NOMO-1 (cell line): ENCODE measurements at regions not wholly inside any gene's neighbourhood (a gene's known extent, or its start where the extent isn't known, plus 50 kb on each side); places are given as distances from the start of the nearest gene placed in this dataset.

Source experiments
- DNase-seq, 2 experiments: peaks; one replicate each; lab custom pipeline; 2025; ENCODE audit not compliant: unreplicated experiment in 2 of 2; lab: John Stamatoyannopoulos, UW

DNA sequence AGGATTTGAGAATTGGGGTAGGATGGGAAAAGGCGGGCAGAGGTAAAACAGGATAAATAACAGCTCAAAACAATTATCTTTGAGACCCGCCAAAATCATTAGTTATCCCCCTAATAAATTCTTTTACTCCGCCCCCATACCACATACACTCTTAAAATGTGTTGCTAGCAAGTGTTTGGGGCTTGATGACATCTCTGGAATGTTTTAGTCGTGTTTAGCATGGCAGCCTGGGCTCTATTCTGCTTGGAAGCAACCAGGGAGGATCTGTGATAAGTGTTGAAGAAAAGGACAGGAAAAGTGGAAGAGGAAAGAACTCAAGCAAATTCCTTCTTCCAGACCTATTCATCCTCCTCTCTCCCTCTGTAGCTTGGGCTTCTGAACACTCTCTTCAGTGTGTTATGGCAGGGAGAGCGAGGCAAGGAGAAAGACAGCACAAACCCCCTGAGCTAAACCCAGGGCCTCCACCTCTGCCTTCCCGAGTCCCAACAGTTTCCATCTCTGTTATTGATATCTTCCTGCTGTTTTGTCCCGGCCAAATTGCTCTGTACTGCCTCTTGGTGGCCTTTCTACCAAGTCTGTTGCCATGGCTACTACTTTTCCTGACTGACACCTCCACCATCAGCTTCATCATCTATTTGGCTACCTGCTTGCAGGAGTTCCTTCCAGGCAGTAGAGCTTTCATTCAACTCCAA is 135.8 kb downstream of the RPL22L1 start:
- no peak for DNase-seq

DNA sequence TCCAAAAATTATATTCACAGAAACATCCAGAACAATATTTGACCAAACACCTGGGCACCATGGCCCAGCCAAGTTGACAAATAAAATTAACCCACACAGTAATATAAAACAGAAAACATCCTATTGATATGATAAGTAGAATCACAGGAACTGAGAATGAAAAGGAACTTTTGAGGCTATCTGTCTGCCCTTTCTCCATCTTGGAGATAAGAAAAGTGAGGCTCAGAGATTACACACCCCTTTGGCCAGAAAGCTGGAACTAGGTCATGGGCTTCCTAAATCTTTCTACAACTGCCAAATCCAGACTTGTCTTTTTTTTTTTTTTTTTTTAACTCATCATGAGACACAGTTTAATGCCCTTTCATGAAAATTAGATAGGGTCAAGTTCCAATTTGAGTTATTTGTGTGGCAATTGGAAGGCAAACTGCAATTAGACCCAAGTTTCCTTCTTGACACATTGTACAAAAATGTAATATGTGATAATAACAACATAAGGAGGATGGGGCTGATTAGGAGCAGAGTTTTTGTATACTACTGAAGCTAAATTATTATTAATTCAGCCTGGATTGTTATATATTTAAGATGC is 137.2 kb downstream of the RPL22L1 start:
- DNase-seq, result no peak

DNA sequence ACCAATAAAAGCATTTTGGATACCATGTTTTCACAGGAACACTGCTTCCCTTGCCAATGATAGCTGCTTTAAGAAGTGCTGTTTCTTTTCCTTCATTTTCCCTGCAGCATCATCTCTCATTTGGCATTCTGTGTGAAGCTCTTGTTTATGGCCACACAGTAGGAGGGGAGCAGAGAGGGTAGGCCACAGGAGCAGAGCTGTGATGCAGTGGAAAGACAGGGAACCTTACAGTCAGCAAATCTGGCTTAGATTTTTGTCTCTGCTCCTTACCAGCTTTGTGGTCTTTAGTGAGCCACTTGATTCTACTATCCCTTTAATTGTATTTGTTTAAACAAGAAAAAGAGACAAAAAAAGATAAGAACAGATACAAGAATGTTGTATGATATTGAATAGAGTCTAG is 138.7 kb downstream of the RPL22L1 start:
- DNase-seq, result no peak

DNA sequence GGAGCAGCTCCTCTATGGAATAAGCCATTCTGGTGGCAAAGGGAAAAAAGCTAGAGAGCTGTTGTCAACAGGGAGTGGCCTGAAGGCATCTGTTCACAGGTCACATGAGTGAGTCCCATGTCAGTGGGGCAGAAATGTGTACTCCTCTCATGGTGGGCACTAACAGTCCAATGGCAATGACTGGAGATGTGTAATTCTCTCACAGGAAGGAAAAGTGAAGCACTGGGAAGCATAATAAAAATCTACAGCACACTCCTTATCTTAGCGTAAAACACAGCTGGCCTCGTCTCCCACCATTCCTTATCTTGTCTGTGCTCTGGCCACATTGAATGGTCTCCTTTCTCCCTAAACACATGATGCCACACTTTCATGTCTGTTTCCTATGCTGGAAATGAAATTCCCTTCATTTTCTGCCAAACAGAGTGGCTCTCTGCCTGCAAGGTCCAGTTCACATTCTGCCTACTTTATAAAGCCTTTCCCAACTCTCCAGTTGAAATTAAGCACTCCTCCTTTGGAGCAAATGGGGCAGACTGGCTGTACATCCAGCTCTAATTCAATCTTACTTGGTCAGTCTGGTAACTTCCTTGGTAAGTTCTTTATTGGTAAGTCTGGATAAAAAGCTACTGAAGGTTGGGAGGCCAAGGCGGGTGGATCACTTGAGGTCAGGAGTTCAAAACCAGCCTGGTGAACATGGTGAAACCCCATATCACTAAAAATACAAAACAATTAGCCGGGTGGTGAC is 139.8 kb downstream of the RPL22L1 start:
- no peak for DNase-seq

DNA sequence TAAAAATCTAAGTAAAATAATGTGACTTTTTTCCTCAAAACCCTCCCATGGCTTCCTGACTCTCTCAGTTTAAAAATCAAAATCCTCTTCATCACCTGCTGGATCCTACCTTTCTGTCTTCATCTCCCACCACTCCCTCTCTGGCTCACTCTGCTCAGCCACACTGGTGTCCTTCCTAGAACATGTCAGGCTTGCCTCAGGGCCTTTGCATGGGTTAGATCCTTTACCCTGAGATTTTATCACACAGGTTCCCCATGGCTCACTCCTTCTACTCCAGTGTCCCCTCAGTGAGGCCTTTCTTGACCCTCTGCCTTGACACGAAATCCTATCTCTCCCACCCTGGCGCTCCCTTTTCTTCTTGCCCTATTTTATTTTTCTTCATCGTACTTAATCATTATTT is 141.8 kb downstream of the RPL22L1 start:
- DNase-seq, result no peak

DNA sequence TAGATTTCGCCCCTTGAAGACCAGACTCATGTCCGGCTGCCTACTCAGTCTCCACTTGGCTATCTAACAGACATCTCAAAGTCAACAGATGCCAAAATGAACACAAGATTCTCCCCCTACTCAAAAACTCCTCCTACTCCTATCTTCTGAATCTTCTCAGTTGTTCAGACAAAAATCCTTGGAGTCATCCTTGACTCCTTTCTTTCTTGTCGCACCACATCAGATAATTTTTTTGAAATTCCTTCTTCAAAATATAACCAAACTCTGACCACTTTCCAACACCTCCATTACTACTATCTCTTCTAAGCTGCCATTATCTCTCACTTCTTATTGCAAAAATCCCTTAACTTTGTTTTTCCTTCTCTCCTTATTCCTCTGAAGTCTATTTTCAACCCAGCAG is 141.9 kb upstream of the SLC7A14 start:
- no peak for DNase-seq

DNA sequence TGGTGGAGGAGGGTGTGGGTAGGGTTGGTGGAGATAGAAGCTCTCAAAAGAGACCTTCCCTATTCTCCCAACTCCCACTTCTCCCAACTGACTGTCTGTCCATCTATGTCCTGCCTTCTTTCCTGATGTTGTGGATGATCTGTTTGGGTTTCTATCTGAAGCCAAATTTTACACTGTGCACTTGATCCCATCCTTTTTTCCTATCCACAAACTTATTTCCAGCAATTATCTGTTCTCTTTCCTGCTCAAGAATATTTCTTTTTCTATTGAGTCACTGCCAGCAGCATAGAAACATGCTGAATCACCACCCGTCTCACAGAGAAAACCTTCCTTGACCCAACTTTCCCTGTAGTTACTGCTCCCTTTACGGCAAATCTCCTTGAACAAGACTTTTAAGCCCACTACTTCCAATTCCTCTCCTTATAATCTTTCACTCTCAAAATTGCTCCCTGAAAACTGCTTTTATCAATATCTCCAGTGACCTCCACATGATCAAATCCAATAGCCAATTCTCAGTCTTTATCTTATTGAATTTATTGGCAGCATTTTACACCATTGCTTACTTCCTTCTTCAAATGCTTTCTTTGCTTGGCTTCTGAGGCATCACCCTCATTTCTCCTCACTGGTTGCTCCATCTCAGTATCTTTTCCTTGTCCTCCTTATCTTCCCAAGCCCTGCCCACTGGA is 141.2 kb upstream of the SLC7A14 start:
- peak in 1 of 2 experiments; percentile 20 for DNase-seq

DNA sequence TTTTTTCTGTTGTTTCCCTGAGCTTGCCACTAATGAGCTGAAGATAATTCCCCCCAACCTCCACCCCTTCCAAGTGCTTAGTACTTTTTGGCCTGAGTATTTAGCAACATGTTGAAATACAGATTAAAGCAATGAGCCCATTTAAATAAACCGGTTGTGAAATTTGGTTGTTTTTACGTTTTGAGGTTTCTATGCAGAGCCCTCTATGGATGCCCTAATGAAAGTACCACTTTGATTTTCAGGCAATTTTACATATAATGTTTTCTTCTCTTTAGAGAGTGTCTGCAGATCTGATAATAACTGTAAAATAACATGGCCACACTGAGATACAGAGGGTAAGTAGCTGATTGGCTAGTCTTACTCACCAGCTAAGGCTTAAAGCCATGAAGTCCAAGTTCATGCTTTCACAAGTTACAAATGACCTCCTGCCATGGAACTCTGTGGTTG is 139.4 kb upstream of the SLC7A14 start:
- peak in 1 of 2 experiments; percentile 21 for DNase-seq

DNA sequence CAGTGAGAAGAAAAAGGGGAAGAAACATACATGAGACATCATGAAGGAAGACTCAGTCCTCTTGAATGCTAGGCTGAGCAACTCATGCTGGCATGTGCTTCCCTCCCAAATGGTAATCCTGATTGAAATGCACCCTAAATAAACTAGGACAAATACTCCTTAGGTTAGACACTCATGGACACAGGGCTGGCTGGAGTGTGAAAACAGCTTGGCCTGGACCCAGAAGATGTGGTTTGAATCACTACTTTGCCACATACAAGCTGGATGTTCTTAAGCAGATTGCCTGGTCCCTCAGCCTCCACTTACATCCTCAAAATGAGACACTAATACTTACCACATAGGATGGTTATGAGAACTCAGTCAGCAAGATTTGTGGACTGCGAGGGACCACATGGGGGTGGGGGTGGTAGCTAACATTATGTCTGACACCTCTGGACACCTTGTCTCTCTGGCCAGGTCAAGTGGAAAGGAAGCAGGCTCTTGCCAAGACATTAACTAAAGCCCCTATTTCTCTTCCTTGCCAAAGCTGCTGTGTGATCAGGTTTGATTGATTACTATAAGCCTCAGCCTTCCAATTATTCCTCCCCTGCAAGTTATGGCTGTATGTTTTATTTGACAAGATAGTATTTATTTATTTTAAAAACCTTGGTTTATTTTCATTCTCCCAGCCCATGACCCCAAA is 138.9 kb upstream of the SLC7A14 start:
- DNase-seq, result peak in 1 of 2 experiments; percentile 34

DNA sequence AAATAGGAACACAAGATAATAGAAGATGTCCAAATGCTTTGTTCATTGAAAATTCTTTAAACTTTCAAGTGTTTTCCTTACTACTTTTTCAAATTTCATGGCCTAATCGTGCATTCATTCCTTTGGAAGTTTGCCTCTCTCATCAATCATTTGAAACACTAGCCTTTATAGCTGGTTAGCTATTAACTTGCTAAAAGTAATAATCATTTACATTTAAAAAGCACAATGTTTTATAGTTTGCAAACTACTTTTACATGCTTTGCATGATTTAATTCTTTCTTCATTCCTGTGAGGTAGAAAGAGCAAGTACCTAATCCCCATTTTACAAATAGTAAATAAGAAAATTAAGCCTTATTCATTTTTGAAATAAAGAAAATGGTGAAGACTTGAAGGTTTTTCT is 137.4 kb upstream of the SLC7A14 start:
- DNase-seq, result no peak

DNA sequence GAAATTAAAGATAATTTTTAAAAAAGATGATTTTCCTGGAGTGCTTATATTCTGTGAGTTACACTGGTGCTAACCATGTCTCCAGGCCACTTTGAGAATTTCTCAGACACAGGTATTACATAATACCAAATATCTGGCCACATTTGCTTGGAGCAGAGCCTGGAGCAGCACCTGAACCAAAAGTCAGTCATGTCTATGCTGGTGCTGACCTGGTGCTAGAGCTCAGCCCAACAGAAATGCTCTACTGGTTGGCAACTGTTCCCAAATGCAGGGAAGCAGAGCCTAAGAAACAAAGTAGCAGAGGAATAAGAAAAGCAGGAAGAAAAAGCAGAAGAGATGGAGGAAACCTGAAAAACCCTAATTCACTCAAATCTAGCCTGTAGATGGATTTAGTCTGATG is 135.7 kb upstream of the SLC7A14 start:
- no peak for DNase-seq

DNA sequence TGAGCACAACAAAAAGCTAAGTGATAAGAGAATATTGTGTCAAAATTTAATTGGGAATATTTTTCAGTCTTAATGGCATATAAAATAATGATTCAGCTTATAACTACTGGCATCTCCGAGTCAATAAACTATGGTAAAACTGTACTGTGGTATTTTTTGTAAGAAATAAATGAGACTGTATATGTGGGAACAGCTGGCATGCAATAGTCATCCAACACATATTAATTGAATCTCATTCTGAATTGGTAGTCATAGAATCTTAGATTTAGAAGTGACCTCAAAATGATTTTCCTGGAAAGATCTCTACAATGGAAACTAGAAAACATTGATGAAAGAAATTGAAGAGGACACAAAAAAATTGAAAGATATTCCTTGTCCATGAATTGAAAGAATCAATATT is 133.4 kb upstream of the SLC7A14 start:
- no peak for DNase-seq

DNA sequence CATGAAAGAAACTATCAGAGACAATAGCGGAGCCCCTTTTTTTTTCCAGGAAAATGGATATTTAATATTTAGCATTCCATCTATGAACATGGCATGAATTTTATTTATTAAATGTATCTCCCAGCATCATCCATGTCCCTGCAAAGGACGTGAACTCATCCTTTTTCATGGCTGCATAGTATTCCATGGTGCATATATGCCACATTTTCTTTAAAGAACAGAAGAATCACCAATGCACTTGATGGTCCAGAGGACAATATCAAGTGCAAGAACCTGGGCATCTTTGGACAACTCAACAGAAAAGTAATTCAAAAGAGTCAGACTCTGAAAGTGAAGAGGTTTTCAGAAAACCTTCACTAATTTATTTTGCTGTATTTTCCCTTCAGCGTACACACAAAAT is 133.0 kb upstream of the SLC7A14 start:
- DNase-seq, result no peak

DNA sequence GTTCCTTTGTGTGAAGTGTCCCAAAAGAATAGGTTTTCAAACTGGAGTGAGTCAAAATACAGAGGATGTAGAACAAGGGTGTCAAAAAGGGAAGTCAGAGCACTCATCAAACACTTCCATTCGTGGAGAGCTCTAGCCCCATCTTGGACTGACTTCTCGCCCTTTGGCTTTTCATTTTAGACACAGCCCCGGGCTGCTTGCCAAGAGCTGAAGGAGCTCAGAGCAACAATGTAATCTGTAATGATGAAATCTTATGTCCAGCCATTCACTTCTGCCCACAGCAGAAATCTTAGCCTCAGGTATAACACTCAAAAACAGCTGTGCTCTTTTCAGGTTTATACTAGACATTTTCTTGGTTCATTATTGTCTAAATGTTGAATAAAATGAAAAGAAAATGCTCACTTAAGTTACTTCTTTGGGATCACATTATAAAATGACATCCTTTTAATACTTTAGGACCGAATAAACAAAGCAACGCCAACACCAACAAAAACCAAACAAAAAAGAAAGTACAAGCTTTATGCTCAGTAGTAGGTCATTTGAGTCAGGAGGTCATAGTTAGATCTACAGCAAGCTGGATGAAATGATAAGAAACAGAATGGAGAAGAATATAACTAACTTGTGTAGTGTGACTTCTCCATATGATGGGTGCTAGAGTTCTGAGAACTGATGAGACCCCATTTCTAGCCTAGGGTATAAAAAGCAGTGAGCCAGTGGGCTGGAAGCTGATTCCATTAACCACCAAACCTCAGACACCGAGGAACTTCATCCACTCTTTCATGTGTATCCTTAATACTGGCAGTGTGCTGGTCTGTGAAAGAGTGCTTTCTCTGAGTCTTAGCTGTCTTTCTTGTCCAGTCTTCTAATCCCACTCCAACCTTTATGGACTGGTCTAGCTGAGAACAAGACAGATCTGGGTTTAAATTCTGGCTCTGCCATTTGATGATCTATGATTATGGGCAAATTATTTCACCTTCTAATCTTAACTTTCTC is 131.8 kb upstream of the SLC7A14 start:
- no peak for DNase-seq

DNA sequence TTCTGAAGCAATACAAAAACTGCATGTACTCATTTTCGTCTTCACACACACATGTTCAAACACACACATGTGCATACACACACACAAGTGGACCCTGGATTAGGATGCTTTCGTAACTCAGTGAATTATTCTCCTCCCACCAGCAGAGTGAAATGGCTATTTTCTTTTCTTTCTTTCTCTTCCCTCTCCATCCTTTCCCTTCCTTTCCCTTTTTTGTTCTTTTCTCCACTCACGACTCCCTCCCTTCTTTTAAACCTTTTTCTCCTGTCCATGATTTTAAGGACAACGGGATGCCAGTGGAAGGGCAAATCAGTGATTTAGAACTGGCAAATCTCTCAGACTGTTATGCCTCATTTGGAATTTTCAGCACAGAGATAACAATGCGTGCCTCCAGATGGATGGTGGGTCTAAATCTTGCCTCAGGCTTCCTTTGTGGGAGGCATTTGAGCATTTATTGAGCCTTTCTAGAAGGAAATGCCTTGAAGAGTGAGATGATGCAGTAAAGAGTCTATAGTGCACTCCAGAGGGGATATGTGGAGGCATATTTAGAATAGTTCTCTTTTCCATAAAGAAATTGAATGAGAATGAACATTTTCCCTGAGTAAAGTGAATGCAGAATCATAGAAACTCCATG is 130.4 kb upstream of the SLC7A14 start:
- DNase-seq, result no peak

DNA sequence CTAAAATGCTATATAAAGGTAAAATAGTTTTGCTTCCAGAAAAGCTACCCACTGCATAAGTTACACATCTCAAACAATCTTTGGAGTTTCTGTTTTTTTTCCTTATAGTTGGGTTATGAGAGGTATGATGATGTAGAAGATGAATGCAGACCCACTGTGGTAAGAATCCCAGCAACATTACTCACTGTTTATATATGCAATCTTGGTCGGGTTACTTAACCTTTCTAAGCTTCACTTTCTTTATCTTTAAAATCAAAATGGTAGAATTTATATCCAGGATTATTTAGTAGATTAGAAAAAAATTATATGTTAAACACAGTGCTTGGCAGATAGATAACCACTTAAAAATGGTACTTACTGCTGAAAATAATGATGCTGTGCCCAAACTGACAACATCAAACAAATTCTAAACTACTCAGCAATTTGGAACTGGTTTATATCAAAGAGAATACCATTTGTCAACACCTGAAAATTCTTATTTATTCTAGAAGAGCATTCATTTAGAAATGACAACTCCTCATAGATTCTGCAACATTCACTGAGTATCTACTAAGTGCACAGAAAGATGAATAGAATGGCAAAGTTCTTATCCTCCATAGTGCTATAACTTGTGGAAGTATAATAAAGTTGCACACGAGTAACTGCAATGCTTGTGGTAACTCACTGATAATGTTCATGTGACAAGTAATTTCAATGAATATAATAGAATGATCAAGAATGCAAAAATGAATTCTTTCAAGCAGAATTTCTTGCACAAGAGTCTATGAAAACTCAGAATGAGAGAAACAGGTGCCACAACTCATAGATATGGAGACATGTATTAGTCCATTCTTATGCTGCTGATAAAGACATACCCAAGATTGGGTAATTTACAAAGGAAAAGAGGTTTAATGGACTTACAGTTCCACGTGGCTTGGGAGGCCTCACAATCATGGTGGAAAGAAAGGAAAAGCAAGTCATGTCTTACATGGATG is 129.0 kb upstream of the SLC7A14 start:
- no peak for DNase-seq

DNA sequence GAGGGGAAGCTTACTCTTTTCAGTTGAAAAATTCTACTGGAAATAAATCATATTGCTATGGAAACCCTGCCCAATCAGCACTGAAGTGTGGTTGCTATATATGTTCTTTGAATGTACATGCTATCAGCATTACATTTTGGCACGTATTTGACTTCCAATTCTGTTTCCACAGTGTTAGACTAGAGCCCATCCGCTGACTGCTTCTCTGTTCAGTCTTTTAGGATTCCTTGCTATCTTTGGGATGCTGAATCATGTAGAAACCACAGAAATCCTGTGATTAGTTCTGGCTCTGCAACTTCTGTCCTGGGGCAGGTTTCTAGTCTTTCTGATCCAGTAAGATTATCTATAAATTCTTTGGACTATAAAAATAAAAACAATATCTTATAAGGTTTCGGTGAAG is 128.2 kb upstream of the SLC7A14 start:
- no peak for DNase-seq

DNA sequence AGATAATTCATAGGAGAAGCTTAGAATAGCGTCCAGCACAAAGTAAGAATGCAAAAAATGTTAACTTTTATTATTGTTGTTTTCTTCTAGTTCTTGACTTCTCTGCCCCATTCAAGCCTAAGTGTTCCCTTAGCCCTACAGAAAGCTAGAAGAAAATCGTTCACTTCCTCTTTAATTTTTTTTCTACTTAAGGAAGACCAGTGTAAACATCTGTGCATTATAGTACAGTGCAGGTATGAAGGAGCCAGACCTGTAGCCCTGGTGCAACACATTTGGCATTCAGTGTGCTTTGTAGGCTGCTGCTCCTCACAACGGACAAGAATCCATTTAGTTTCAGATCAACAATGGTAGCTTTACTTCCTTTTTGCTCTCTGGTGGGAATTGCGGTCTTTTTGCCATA is 127.8 kb upstream of the SLC7A14 start:
- no peak for DNase-seq
